SJSA1 (cell line): ENCODE measurements at regions not wholly inside any gene's neighbourhood (a gene's known extent, or its start where the extent isn't known, plus 50 kb on each side); places are given as distances from the start of the nearest gene placed in this dataset.

Source experiments
- DNase-seq, 2 experiments: peaks; one replicate each; pipeline ENCODE4 v3.0.0-alpha.2; 2015 to 2020; ENCODE audit warnings: low spot score in 2 of 2, low read depth in 1 of 2
- H3K27ac ChIP-seq: fragments of 250-450 bp; sonication (Bioruptor Pico); 2 replicates; pipeline ENCODE4 v1.5.1; 2020; ENCODE audit warnings: mild to moderate bottlenecking, moderate library complexity
- H3K27me3 ChIP-seq: fragments of 250-450 bp; sonication (Bioruptor Pico); replicated peaks from 2 replicates; pipeline ENCODE4 v1.5.1; 2020; ENCODE audit warnings: mild to moderate bottlenecking, moderate library complexity
- H3K36me3 ChIP-seq: fragments of 250-450 bp; sonication (Bioruptor Pico); 2 replicates; pipeline ENCODE4 v1.5.1; 2020; ENCODE audit warnings: mild to moderate bottlenecking
- H3K4me1 ChIP-seq: fragments of 250-450 bp; sonication (Bioruptor Pico); replicated peaks from 2 replicates; pipeline ENCODE4 v1.6.1; 2021; ENCODE audit warnings: mild to moderate bottlenecking
- H3K4me3 ChIP-seq: fragments of 250-450 bp; sonication (Bioruptor Pico); 2 replicates; pipeline ENCODE4 v1.5.1; 2020; ENCODE audit warnings: mild to moderate bottlenecking
- H3K9me3 ChIP-seq: fragments of 250-450 bp; sonication (Bioruptor Pico); replicated peaks from 2 replicates; pipeline ENCODE4 v1.5.1; 2020; ENCODE audit warnings: mild to moderate bottlenecking

- H3K36me3 ChIP-seq: no peaks in the 10 kb centered on the region
- no peak for DNase-seq
- H3K4me1 ChIP-seq: no peaks in the 10 kb centered on the region
- no peak overlapping the region for H3K4me3 ChIP-seq
- H3K9me3 ChIP-seq: no peaks in the 10 kb centered on the region
- H3K27ac ChIP-seq: no peak overlapping the region
- no peaks in the 10 kb centered on the region for H3K27me3 ChIP-seq
Measured at GRCh38 chr4:19927381-19927780, 324.3 kb upstream of the SLIT2 start.

- no peak overlapping the region for H3K4me3 ChIP-seq
- DNase-seq: no peak
- no peaks in the 10 kb centered on the region for H3K36me3 ChIP-seq
- H3K4me1 ChIP-seq: no peaks in the 10 kb centered on the region
- no peaks in the 10 kb centered on the region for H3K27me3 ChIP-seq
- no peak overlapping the region for H3K27ac ChIP-seq
- H3K9me3 ChIP-seq: no peaks in the 10 kb centered on the region
Measured at GRCh38 chr4:19925516-19925915, 326.2 kb upstream of the SLIT2 start.

GRCh38 chr4:19924761-19925160, 326.9 kb upstream of the SLIT2 start:
- no peak for DNase-seq
- no peak overlapping the region for H3K4me3 ChIP-seq
- no peaks in the 10 kb centered on the region for H3K36me3 ChIP-seq
- H3K4me1 ChIP-seq: no peaks in the 10 kb centered on the region
- H3K9me3 ChIP-seq: no peaks in the 10 kb centered on the region
- H3K27me3 ChIP-seq: no peaks in the 10 kb centered on the region
- no peak overlapping the region for H3K27ac ChIP-seq

GRCh38 chr4:19915276-19915675, 336.4 kb upstream of the SLIT2 start:
- Histone ChIP-seq H3K36me3 (no peaks in the 10 kb centered on the region), H3K27ac (no peak overlapping the region), H3K27me3 (no peaks in the 10 kb centered on the region), H3K4me1 (no peaks in the 10 kb centered on the region), H3K4me3 (no peak overlapping the region), H3K9me3 (no peaks in the 10 kb centered on the region)
- DNase-seq: no peak

- DNase-seq: no peak
- H3K4me1 ChIP-seq: no peaks in the 10 kb centered on the region
- H3K9me3 ChIP-seq: no peaks in the 10 kb centered on the region
- H3K27ac ChIP-seq: no peak overlapping the region
- H3K27me3 ChIP-seq: no peaks in the 10 kb centered on the region
- no peak overlapping the region for H3K4me3 ChIP-seq
- no peaks in the 10 kb centered on the region for H3K36me3 ChIP-seq
Measured at GRCh38 chr4:19913650-19914049, 338.1 kb upstream of the SLIT2 start.

GRCh38 chr4:19910861-19911525, 340.7 kb upstream of the SLIT2 start:
- Histone ChIP-seq H3K36me3 (no peaks in the 10 kb centered on the region), H3K9me3 (no peaks in the 10 kb centered on the region), H3K4me3 (no peak overlapping the region), H3K27me3 (no peaks in the 10 kb centered on the region), H3K27ac (no peak overlapping the region), H3K4me1 (no peaks in the 10 kb centered on the region)
- no peak for DNase-seq

GRCh38 chr4:19905024-19905423, 346.7 kb upstream of the SLIT2 start:
- Histone ChIP-seq H3K4me1 (no peaks in the 10 kb centered on the region), H3K4me3 (no peak overlapping the region), H3K27ac (no peak overlapping the region), H3K36me3 (no peaks in the 10 kb centered on the region), H3K9me3 (no peaks in the 10 kb centered on the region), H3K27me3 (no peaks in the 10 kb centered on the region)
- no peak for DNase-seq

- no peak for DNase-seq
- Histone ChIP-seq H3K36me3 (no peaks in the 10 kb centered on the region), H3K27me3 (no peaks in the 10 kb centered on the region), H3K4me1 (no peaks in the 10 kb centered on the region), H3K4me3 (no peak overlapping the region), H3K27ac (no peak overlapping the region), H3K9me3 (no peaks in the 10 kb centered on the region)
Measured at GRCh38 chr4:19888587-19888986, 363.1 kb upstream of the SLIT2 start.

- no peak for DNase-seq
- Histone ChIP-seq H3K9me3 (no peaks in the 10 kb centered on the region), H3K4me3 (no peak overlapping the region), H3K27me3 (no peaks in the 10 kb centered on the region), H3K4me1 (no peaks in the 10 kb centered on the region), H3K27ac (no peak overlapping the region), H3K36me3 (no peaks in the 10 kb centered on the region)
Measured at GRCh38 chr4:19883841-19884240, 367.9 kb upstream of the SLIT2 start.

GRCh38 chr4:19880206-19880605, 371.5 kb upstream of the SLIT2 start:
- Histone ChIP-seq H3K36me3 (no peaks in the 10 kb centered on the region), H3K4me1 (no peaks in the 10 kb centered on the region), H3K4me3 (no peak overlapping the region), H3K9me3 (no peaks in the 10 kb centered on the region), H3K27ac (no peak overlapping the region), H3K27me3 (no peaks in the 10 kb centered on the region)
- no peak for DNase-seq

GRCh38 chr4:19879330-19879729, 372.4 kb upstream of the SLIT2 start:
- H3K27me3 ChIP-seq: no peaks in the 10 kb centered on the region
- H3K27ac ChIP-seq: no peak overlapping the region
- no peaks in the 10 kb centered on the region for H3K9me3 ChIP-seq
- no peaks in the 10 kb centered on the region for H3K4me1 ChIP-seq
- no peak overlapping the region for H3K4me3 ChIP-seq
- no peaks in the 10 kb centered on the region for H3K36me3 ChIP-seq
- peak in 1 of 2 experiments; percentile 1 for DNase-seq

GRCh38 chr4:19857991-19858390, 393.7 kb upstream of the SLIT2 start:
- no peak for DNase-seq
- Histone ChIP-seq H3K4me1 (no peaks in the 10 kb centered on the region), H3K9me3 (no peaks in the 10 kb centered on the region), H3K4me3 (no peak overlapping the region), H3K36me3 (no peaks in the 10 kb centered on the region), H3K27ac (no peak overlapping the region), H3K27me3 (no peaks in the 10 kb centered on the region)

GRCh38 chr4:19857380-19857779, 394.3 kb upstream of the SLIT2 start:
- H3K4me1 ChIP-seq: no peaks in the 10 kb centered on the region
- no peak for DNase-seq
- no peaks in the 10 kb centered on the region for H3K9me3 ChIP-seq
- no peaks in the 10 kb centered on the region for H3K27me3 ChIP-seq
- H3K4me3 ChIP-seq: no peak overlapping the region
- H3K27ac ChIP-seq: no peak overlapping the region
- no peaks in the 10 kb centered on the region for H3K36me3 ChIP-seq

GRCh38 chr4:19850909-19851308, 400.8 kb upstream of the SLIT2 start:
- no peak overlapping the region for H3K27ac ChIP-seq

GRCh38 chr4:19844446-19844845, 407.3 kb upstream of the SLIT2 start:
- Histone ChIP-seq H3K27me3 (no peaks in the 10 kb centered on the region), H3K36me3 (no peaks in the 10 kb centered on the region), H3K27ac (no peak overlapping the region), H3K9me3 (no peaks in the 10 kb centered on the region), H3K4me3 (no peak overlapping the region), H3K4me1 (no peaks in the 10 kb centered on the region)
- DNase-seq: no peak

More at GRCh38 chr4:19850909-19851308, 400.8 kb upstream of the SLIT2 start:
- no peaks in the 10 kb centered on the region for H3K36me3 ChIP-seq
- H3K4me1 ChIP-seq: peaks cover 3% of the 10 kb centered on the region; the same call in 1 of the 2 replicates
- H3K9me3 ChIP-seq: no peaks in the 10 kb centered on the region
- no peak overlapping the region for H3K4me3 ChIP-seq
- DNase-seq: peak in 1 of 2 experiments; percentile 34
- H3K27me3 ChIP-seq: no peaks in the 10 kb centered on the region
